HEK293 (cell line): ENCODE measurements at regions not wholly inside any gene's neighbourhood (a gene's known extent, or its start where the extent isn't known, plus 50 kb on each side); places are given as distances from the start of the nearest gene placed in this dataset.

Experiments
- CTCF ChIA-PET: fragments of 350-600 bp; formaldehyde crosslinking; extraction: SDS; loops from one replicate; lab custom pipeline; 2021; ENCODE audit warnings: antibody characterized with exemption; lab: Yijun Ruan, JAX
- POLR2A ChIA-PET: fragments of 300-600 bp; formaldehyde crosslinking; extraction: SDS; loops from one replicate; lab custom pipeline; 2020; ENCODE audit warnings: antibody characterized with exemption, inconsistent platforms; lab: Yijun Ruan, JAX
- H3K27ac ChIP-seq: fragments of 200-500 bp; sonication (Bioruptor generic); 2 replicates; pipeline ENCODE4 v1.5.1; 2014; ENCODE audit warnings: low read depth, low read length, control low read depth, inconsistent platforms; ENCODE audit errors: extremely low read depth
- H3K36me3 ChIP-seq, 2 experiments: fragments of 200-500 bp in 1 of 2; sonication (Bioruptor generic) in 1 of 2; 1 replicate in 1 of 2; 2 replicates in 1 of 2; pipeline ENCODE4 v1.5.1; 2014 to 2017; ENCODE audit warnings: inconsistent platforms in 2 of 2, low read length in 2 of 2; ENCODE audit not compliant: control insufficient read depth in 2 of 2, insufficient read depth in 1 of 2
- H3K4me1 ChIP-seq: fragments of 200-500 bp; sonication (Bioruptor generic); 2 replicates; pipeline ENCODE4 v1.5.1; 2014; ENCODE audit warnings: mild to moderate bottlenecking, low read length, inconsistent platforms; ENCODE audit not compliant: control insufficient read depth, insufficient read depth
- H3K4me3 ChIP-seq: 2 replicates; pipeline ENCODE4 v1.5.1; 2011; ENCODE audit warnings: low read depth, mild to moderate bottlenecking, control low read depth, low read length, moderate library complexity
- H3K9me3 ChIP-seq: fragments of 200-500 bp; sonication (Bioruptor generic); 2 replicates; pipeline ENCODE4 v1.5.1; 2014; ENCODE audit warnings: low read depth, low read length, inconsistent platforms; ENCODE audit not compliant: control insufficient read depth, insufficient read depth
- PRDM4 ChIP-seq: fragments of 450-650 bp; formaldehyde crosslinking; IDR thresholded peaks from 2 replicates; pipeline ENCODE4 v1.5.1; 2017; ENCODE audit warnings: missing biosample characterization, missing genetic modification characterization
- ZBTB1 ChIP-seq: fragments of 450-650 bp; formaldehyde crosslinking; IDR thresholded peaks from 2 replicates; pipeline ENCODE4 v1.5.1; 2016; ENCODE audit warnings: missing biosample characterization, missing genetic modification characterization
- ZBTB17 ChIP-seq: fragments of 450-650 bp; formaldehyde crosslinking; IDR thresholded peaks from 2 replicates; pipeline ENCODE4 v1.5.1; 2016; ENCODE audit warnings: missing biosample characterization, missing genetic modification characterization
- ZEB2 ChIP-seq: fragments of 450-650 bp; formaldehyde crosslinking; IDR thresholded peaks from 2 replicates; pipeline ENCODE4 v1.5.1; 2016; ENCODE audit warnings: missing biosample characterization, missing genetic modification characterization
- ZFP37 ChIP-seq: fragments of 450-650 bp; formaldehyde crosslinking; IDR thresholded peaks from 2 replicates; pipeline ENCODE4 v1.5.1; 2016; ENCODE audit warnings: missing biosample characterization, missing genetic modification characterization
- ZNF114 ChIP-seq: fragments of 450-650 bp; formaldehyde crosslinking; IDR thresholded peaks from 2 replicates; pipeline ENCODE4 v1.5.0; 2017; ENCODE audit warnings: missing biosample characterization, missing genetic modification characterization
- ZNF140 ChIP-seq: fragments of 450-650 bp; formaldehyde crosslinking; IDR thresholded peaks from 2 replicates; pipeline ENCODE4 v1.5.1; 2016; ENCODE audit warnings: missing biosample characterization, missing genetic modification characterization
- ZNF148 ChIP-seq: fragments of 450-650 bp; formaldehyde crosslinking; IDR thresholded peaks from 2 replicates; pipeline ENCODE4 v1.5.0; 2017; ENCODE audit warnings: missing biosample characterization, missing genetic modification characterization, borderline replicate concordance
- ZNF157 ChIP-seq: fragments of 450-650 bp; formaldehyde crosslinking; IDR thresholded peaks from 2 replicates; pipeline ENCODE4 v1.5.1; 2016; ENCODE audit warnings: missing biosample characterization, missing genetic modification characterization
- ZNF169 ChIP-seq: fragments of 450-650 bp; formaldehyde crosslinking; IDR thresholded peaks from 2 replicates; pipeline ENCODE4 v1.5.1; 2016; ENCODE audit warnings: missing biosample characterization, missing genetic modification characterization
- ZNF202 ChIP-seq: fragments of 450-650 bp; formaldehyde crosslinking; IDR thresholded peaks from 2 replicates; pipeline ENCODE4 v1.5.1; 2016; ENCODE audit warnings: missing biosample characterization, missing genetic modification characterization, borderline replicate concordance
- ZNF391 ChIP-seq: fragments of 450-650 bp; formaldehyde crosslinking; IDR thresholded peaks from 2 replicates; pipeline ENCODE4 v1.5.1; 2016; ENCODE audit warnings: low read depth, missing biosample characterization, missing genetic modification characterization, borderline replicate concordance
- ZNF513 ChIP-seq: fragments of 450-650 bp; IDR thresholded peaks from 2 replicates; pipeline ENCODE4 v1.5.1; 2018; ENCODE audit warnings: missing biosample characterization, missing genetic modification characterization
- ZNF585B ChIP-seq: fragments of 450-650 bp; formaldehyde crosslinking; IDR thresholded peaks from 2 replicates; pipeline ENCODE4 v1.5.1; 2016; ENCODE audit warnings: missing biosample characterization, missing genetic modification characterization
- ZNF596 ChIP-seq: fragments of 450-650 bp; IDR thresholded peaks from 2 replicates; pipeline ENCODE4 v1.5.0; 2018; ENCODE audit warnings: missing biosample characterization, mild to moderate bottlenecking, missing genetic modification characterization, moderate library complexity
- ZNF692 ChIP-seq: fragments of 450-650 bp; formaldehyde crosslinking; IDR thresholded peaks from 2 replicates; pipeline ENCODE4 v1.5.1; 2016; ENCODE audit warnings: missing biosample characterization, missing genetic modification characterization
- ZNF768 ChIP-seq: fragments of 450-650 bp; formaldehyde crosslinking; IDR thresholded peaks from 2 replicates; pipeline ENCODE4 v1.5.1; 2018; ENCODE audit warnings: missing biosample characterization, mild to moderate bottlenecking, missing genetic modification characterization
- ZNF777 ChIP-seq: fragments of 450-650 bp; formaldehyde crosslinking; IDR thresholded peaks from 2 replicates; pipeline ENCODE4 v1.5.1; 2017; ENCODE audit warnings: missing biosample characterization, missing genetic modification characterization, borderline replicate concordance
- ZSCAN23 ChIP-seq: fragments of 450-650 bp; formaldehyde crosslinking; IDR thresholded peaks from 2 replicates; pipeline ENCODE4 v1.5.1; 2016; ENCODE audit warnings: missing biosample characterization, missing genetic modification characterization
- ZSCAN4 ChIP-seq: fragments of 450-650 bp; formaldehyde crosslinking; IDR thresholded peaks from 2 replicates; pipeline ENCODE4 v1.5.1; 2017; ENCODE audit warnings: missing biosample characterization, missing genetic modification characterization
- ZXDB ChIP-seq: fragments of 450-650 bp; formaldehyde crosslinking; IDR thresholded peaks from 2 replicates; pipeline ENCODE4 v1.5.1; 2016; ENCODE audit warnings: missing biosample characterization, missing genetic modification characterization

- TF ChIP-seq ZNF148 (tag by site-specific recombination) = no peak
- TF ChIP-seq ZNF585B (tag by site-specific recombination) = peak; percentile 87
- TF ChIP-seq ZSCAN4 (tag by site-specific recombination) = no peak
Measured at GRCh38 chrX:16223385-16223784, 56.1 kb downstream of the MAGEB17 start (continued).

GRCh38 chrX:16239211-16239610, 71.9 kb downstream of the MAGEB17 start:
- ChIA-PET CTCF (interaction anchor here (0.7 kb wide), 1 partner anchor 1544 kb away, joined by 4 read pairs; no protein-coding TSS in a partner anchor), POLR2A (no interaction called here)
- H3K9me3 ChIP-seq = no peaks in the 10 kb centered on the region
- H3K36me3 ChIP-seq = no peaks in the 10 kb centered on the region
- H3K4me3 ChIP-seq = no peak overlapping the region
- no peak overlapping the region for H3K27ac ChIP-seq
- no peaks in the 10 kb centered on the region for H3K4me1 ChIP-seq
- TF ChIP-seq ZNF140 (no peak), ZNF777 (tag by site-specific recombination) (no peak), ZXDB (tag by site-specific recombination) (no peak), ZSCAN23 (tag by site-specific recombination) (no peak), ZNF692 (tag by site-specific recombination) (no peak)

GRCh38 chrX:16240231-16240905, 73.1 kb downstream of the MAGEB17 start:
- TF ChIP-seq ZNF157 (no peak), ZEB2 (no peak), ZNF596 (tag by site-specific recombination) (no peak), ZBTB17 (tag by site-specific recombination) (no peak), ZNF169 (no peak)
- Histone ChIP-seq H3K36me3 (no peaks in the 10 kb centered on the region), H3K4me3 (no peak overlapping the region), H3K27ac (no peak overlapping the region), H3K4me1 (no peaks in the 10 kb centered on the region), H3K9me3 (no peaks in the 10 kb centered on the region)
- ChIA-PET POLR2A (no interaction called here), CTCF (no interaction called here)

- Histone ChIP-seq H3K36me3 (no peaks in the 10 kb centered on the region), H3K4me3 (no peak overlapping the region), H3K9me3 (no peaks in the 10 kb centered on the region), H3K4me1 (no peaks in the 10 kb centered on the region), H3K27ac (no peak overlapping the region)
- CTCF ChIA-PET = no interaction called here
- POLR2A ChIA-PET = no interaction called here
- TF ChIP-seq ZNF391 (tag by site-specific recombination) (no peak), ZFP37 (tag by site-specific recombination) (no peak), ZNF114 (tag by site-specific recombination) (no peak), ZNF585B (tag by site-specific recombination) (no peak), ZNF513 (no peak), ZNF202 (tag by site-specific recombination) (no peak), ZBTB1 (tag by site-specific recombination) (no peak), ZNF768 (tag by site-specific recombination) (no peak), PRDM4 (tag by site-specific recombination) (no peak)
Measured at GRCh38 chrX:16240968-16241367, 73.7 kb downstream of the MAGEB17 start.
